ENCODE measurements at regions not wholly inside any gene's neighbourhood (a gene's known extent, or its start where the extent isn't known, plus 50 kb on each side); places are given as distances from the start of the nearest gene placed in this dataset.

- TF ChIP-seq CTCF (IDR thresholded peaks at IDR 0.05; ENCODE audit: control extremely low read depth in 1 of 3, insufficient read depth in 1 of 3, low read depth in 1 of 3, low read length in 3 of 3), result no peak
- no peak for TF ChIP-seq ASH2L (IDR thresholded peaks at IDR 0.05; ENCODE audit: low read length)
These were observed 669.4 kb downstream of the CPS1 start for GRCh38 chr2:211225784-211226183.
